ENCODE measurements at regions not wholly inside any gene's neighbourhood (a gene's known extent, or its start where the extent isn't known, plus 50 kb on each side); places are given as distances from the start of the nearest gene placed in this dataset.
"Not testable (repeated sequence)": the region's sequence is repeated elsewhere in the genome, so short reads cannot be mapped to it uniquely, and the experiment has no call there.

- ChIA-PET POLR2A (no interaction called here), CTCF (no interaction called here)
Observed at GRCh38 chr4:100682477-100683218, 164.8 kb upstream of the EMCN start.

GRCh38 chr4:100681289-100681688 lies 163.5 kb upstream of the EMCN start:
- ChIA-PET POLR2A (no interaction called here), CTCF (no interaction called here)

GRCh38 chr4:100679926-100680325 lies 162.1 kb upstream of the EMCN start:
- POLR2A ChIA-PET = no interaction called here
- CTCF ChIA-PET = no interaction called here

GRCh38 chr4:100674976-100675375 lies 157.2 kb upstream of the EMCN start:
- ChIA-PET CTCF (no interaction called here), POLR2A (no interaction called here)

- POLR2A ChIA-PET = no interaction called here
- CTCF ChIA-PET = no interaction called here
Observed at GRCh38 chr4:100657187-100657586, 139.4 kb upstream of the EMCN start.

- ChIA-PET POLR2A (no interaction called here), CTCF (interaction anchor here (0.7 kb wide), 1 partner anchor 19 kb away, joined by 3 read pairs; no protein-coding TSS in a partner anchor)
Observed at GRCh38 chr4:100651499-100652175, 133.8 kb upstream of the EMCN start.

- CTCF ChIA-PET = no interaction called here
- POLR2A ChIA-PET = no interaction called here
Observed at GRCh38 chr4:100649417-100649816, 131.6 kb upstream of the EMCN start.

DNA sequence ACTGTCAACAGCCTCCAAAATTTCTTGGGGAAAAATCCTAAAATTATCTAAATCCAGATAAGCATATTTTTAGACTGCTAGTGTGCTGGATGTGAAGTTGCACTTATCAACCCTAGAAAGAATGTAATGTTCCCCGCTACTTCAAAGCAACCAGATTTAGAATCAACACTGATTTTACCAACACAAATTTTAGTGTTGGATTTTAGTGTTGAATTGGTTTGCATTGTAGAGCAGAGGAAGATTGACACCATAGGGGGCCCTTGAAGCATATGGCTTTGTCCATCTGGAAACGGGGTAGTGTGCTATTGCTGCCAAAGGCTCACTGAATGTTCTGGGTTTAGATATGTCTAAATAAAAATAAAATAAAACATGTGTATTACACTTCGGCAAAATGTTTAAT lies 126.3 kb upstream of the EMCN start:
- ChIA-PET CTCF (no interaction called here), POLR2A (no interaction called here)

DNA sequence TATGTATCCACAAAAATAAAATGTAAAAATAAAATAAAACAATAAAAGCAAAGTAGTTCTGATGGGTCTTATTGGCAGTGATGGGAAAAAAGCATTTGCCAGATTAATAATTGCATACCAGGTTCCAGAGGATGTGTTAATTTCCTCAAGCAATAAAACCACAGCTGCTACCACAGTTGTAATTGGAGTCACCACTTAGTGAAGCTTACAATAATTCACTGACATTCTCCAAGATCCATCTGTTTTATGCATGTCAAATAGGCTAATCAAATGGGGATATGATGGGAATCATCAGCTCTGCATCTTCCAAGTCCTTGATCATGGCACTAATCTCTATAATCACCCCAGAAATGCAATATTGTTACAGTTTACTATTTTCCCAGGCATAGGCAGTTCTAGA lies 123.5 kb upstream of the EMCN start:
- POLR2A ChIA-PET = no interaction called here
- CTCF ChIA-PET = no interaction called here

DNA sequence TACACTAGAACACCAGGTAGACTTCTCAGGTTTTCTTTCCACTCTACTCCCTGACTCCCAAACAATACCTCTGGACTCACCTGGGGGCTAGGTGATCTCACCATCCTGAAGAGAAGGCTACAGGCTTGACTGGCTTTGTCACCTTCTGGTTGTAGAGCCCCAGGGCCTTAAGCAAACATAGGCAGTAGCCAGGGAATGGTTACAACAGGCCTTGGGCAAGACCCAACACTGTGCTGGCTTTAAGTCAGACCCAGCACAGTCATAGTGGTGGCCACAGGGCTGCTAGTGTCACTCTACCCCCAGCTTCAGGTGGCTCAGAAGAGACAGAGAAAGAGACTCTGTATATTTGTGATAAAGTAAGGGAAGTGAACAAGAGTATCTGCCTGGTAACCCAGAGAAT lies 118.1 kb upstream of the EMCN start:
- CTCF ChIA-PET = interaction anchor here (0.6 kb wide), 1 partner anchor 22 kb away, joined by 4 read pairs; no protein-coding TSS in a partner anchor
- POLR2A ChIA-PET = no interaction called here

GRCh38 chr4:100633269-100633668 lies 115.4 kb upstream of the EMCN start:
- CTCF ChIA-PET = interaction anchor here (0.5 kb wide), 1 partner anchor 19 kb away, joined by 3 read pairs; no protein-coding TSS in a partner anchor
- POLR2A ChIA-PET = no interaction called here

DNA sequence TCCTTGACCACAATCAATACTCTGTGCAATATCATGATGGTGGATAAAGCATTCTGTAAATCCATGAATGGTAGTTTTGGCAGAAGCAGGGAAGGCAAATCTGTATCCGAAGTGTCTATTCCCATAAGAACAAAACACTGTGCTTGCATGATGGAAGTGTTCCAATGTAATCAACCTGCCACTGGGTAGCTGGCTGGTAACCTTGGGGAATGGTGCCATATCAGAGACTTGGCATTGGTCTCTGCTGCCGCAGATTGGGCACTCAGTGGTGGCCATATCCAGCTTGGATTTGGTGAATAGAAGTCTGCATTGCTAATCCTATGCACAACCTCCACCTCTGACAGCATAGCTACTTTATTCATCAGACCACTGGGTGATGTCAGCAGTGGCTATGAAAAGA lies 114.3 kb upstream of the EMCN start:
- ChIA-PET CTCF (no interaction called here), POLR2A (no interaction called here)

- ChIA-PET POLR2A (no interaction called here), CTCF (no interaction called here)
Observed at GRCh38 chr4:100631281-100631968, 113.6 kb upstream of the EMCN start.

- POLR2A ChIA-PET = no interaction called here
- CTCF ChIA-PET = no interaction called here
Observed at GRCh38 chr4:100630341-100630740, 112.5 kb upstream of the EMCN start.

GRCh38 chr4:100609810-100610209 lies 92.0 kb upstream of the EMCN start:
- POLR2A ChIA-PET = no interaction called here

GRCh38 chr4:100608651-100609050 lies 90.8 kb upstream of the EMCN start:
- CTCF ChIA-PET, POLR2A ChIA-PET: not testable (repeated sequence)

More at GRCh38 chr4:100609810-100610209, 92.0 kb upstream of the EMCN start:
- CTCF ChIA-PET = no interaction called here

- POLR2A ChIA-PET = no interaction called here
- CTCF ChIA-PET = no interaction called here
Observed at GRCh38 chr4:100605144-100605543, 87.3 kb upstream of the EMCN start.

GRCh38 chr4:100593935-100594334 lies 76.1 kb upstream of the EMCN start:
- POLR2A ChIA-PET = no interaction called here
- CTCF ChIA-PET = no interaction called here

DNA sequence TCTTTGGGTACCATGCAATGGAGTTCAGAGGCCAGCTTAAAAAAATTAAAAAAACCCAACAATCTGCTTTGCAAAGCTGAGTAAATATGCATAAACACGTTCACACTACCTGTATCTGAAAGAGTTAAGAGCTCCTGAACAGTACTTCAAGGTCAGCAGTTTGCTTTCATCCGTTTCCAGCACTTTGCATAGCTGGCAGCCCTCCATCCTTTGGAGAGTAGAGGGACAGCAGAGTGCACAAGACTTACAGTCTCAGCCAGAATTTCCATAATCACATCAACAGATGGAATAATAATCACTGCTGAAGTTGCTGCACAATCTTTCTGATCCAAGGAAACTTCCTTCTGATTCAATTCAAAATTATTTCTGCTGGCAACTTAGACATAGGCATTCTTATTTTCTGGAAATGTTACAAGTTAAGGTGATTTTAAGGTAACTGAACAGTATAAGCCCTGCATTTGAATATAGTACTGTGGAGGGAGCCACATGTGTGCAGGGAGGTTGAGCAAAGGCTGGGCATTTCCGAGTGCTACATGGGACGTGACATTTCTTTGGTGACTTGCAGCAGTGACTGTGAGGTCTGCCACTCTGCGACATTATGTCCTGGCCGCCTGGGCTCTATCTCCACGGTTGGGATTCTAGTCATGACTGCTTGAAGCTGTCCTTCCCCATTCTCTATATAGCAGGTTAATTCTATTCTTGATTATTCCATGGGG lies 73.5 kb upstream of the EMCN start:
- POLR2A ChIA-PET = no interaction called here
- CTCF ChIA-PET = no interaction called here

DNA sequence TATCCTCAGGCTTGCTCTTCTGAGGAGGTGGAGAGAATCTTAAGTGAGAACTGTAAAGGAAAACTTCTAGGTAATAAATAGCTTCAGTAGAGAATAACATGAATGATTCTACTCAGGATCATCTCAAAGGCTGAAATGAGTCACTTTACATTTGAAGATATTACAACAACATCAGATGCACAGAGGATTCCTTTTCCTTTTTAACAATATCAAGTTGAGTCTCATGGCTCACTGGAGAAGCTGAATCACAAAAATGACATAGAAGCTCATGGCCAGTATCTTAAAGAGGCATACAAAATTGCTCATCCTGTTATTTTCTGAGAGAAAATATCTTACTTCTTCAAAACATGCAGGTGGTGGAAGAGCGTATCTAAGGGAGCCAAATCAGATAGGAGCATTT lies 72.5 kb upstream of the EMCN start:
- POLR2A ChIA-PET = no interaction called here
- CTCF ChIA-PET = no interaction called here

DNA sequence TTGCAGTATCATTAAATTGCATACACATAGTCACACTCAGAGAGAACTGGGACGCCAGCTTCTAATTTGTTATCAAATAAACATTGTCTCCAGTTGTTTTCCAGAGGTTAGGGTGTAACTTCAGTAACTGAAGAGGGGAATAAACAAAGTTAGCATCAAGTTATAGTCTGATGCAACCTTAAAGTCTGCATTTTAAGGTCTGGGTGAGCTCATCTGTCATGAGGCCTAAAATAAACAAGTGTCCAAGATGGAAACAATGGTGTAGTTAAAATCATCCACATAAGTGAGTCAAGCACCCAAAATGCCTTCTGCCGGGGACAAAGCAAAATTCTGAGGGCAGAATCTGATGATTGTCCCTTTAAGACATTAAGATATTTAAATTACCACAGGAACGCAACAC lies 70.3 kb upstream of the EMCN start:
- ChIA-PET CTCF (no interaction called here), POLR2A (no interaction called here)
